GM23338 (cell line): ENCODE measurements at regions not wholly inside any gene's neighbourhood (a gene's known extent, or its start where the extent isn't known, plus 50 kb on each side); places are given as distances from the start of the nearest gene placed in this dataset.

ENCODE experiments used
- ATAC-seq: fragments of 200-7000 bp; cut with Tn5 transposase; 3 replicates; pipeline ENCODE4 v1.9.1; 2020
- DNase-seq: peaks from one replicate; pipeline ENCODE4 v3.0.0-alpha.2; 2015; ENCODE audit warnings: low spot score
- H2AFZ ChIP-seq: fragments of 200-600 bp; sonication (generic); 2 replicates; pipeline ENCODE4 v1.8.0; 2016; ENCODE audit warnings: antibody characterized with exemption, mild to moderate bottlenecking, moderate library complexity
- H3F3A ChIP-seq: fragments of 200-600 bp; sonication (generic); replicated peaks from 2 replicates; pipeline ENCODE4 v1.8.0; 2017; ENCODE audit warnings: antibody characterized with exemption, mixed run types, low read depth
- H3K27ac ChIP-seq: fragments of 200-600 bp; sonication (generic); 2 replicates; pipeline ENCODE4 v1.6.1; 2016; ENCODE audit warnings: low read depth
- H3K27me3 ChIP-seq: fragments of 200-600 bp; sonication (generic); 2 replicates; pipeline ENCODE4 v1.8.0; 2016; ENCODE audit warnings: mild to moderate bottlenecking, mixed run types, moderate library complexity; ENCODE audit not compliant: insufficient read depth
- H3K36me3 ChIP-seq: fragments of 200-600 bp; sonication (generic); 2 replicates; pipeline ENCODE4 v1.8.0; 2016; ENCODE audit warnings: mild to moderate bottlenecking; ENCODE audit not compliant: insufficient read depth
- H3K4me1 ChIP-seq: fragments of 200-600 bp; sonication (generic); 2 replicates; pipeline ENCODE4 v1.8.0; 2016; ENCODE audit warnings: mild to moderate bottlenecking, moderate library complexity; ENCODE audit not compliant: insufficient read depth
- H3K4me2 ChIP-seq: fragments of 200-600 bp; sonication (generic); 2 replicates; pipeline ENCODE4 v1.7.1; 2017; ENCODE audit warnings: mixed run types
- H3K4me3 ChIP-seq: fragments of 200-600 bp; sonication (generic); 2 replicates; pipeline ENCODE4 v1.6.1; 2016; ENCODE audit warnings: mixed run types
- H3K79me2 ChIP-seq: fragments of 200-600 bp; sonication (generic); replicated peaks from 2 replicates; pipeline ENCODE4 v1.8.0; 2017; ENCODE audit warnings: mild to moderate bottlenecking; ENCODE audit not compliant: insufficient read depth
- H3K9me2 ChIP-seq: fragments of 200-600 bp; sonication (generic); 2 replicates; pipeline ENCODE4 v1.8.0; 2017; ENCODE audit not compliant: insufficient read depth
- H4K20me1 ChIP-seq: fragments of 200-600 bp; sonication (generic); replicated peaks from 2 replicates; pipeline ENCODE4 v1.8.0; 2017; ENCODE audit warnings: mild to moderate bottlenecking; ENCODE audit not compliant: insufficient read depth
- H3K27ac Mint-ChIP-seq: 2 replicates; pipeline ENCODE4 v1.8.0; 2020; ENCODE audit warnings: inconsistent platforms, mild to moderate bottlenecking, moderate library complexity, mixed read lengths
- H3K27me3 Mint-ChIP-seq: 3 replicates; pipeline ENCODE4 v1.8.0; 2022; ENCODE audit warnings: low read depth, mild to moderate bottlenecking, moderate library complexity, mixed read lengths, inconsistent platforms; ENCODE audit not compliant: insufficient read depth, poor library complexity
- H3K36me3 Mint-ChIP-seq: 3 replicates; pipeline ENCODE4 v1.8.0; 2021; ENCODE audit warnings: low read depth, mild to moderate bottlenecking, inconsistent platforms, moderate library complexity, mixed read lengths
- H3K4me1 Mint-ChIP-seq: 3 replicates; pipeline ENCODE4 v1.8.0; 2020; ENCODE audit warnings: mild to moderate bottlenecking, inconsistent platforms, mixed read lengths
- H3K4me3 Mint-ChIP-seq: 3 replicates; pipeline ENCODE4 v1.8.0; 2021; ENCODE audit warnings: moderate library complexity, mild to moderate bottlenecking, inconsistent platforms, mixed read lengths
- H3K9me3 Mint-ChIP-seq: 3 replicates; pipeline ENCODE4 v1.8.0; 2020; ENCODE audit warnings: moderate library complexity, mild to moderate bottlenecking, inconsistent platforms, mixed read lengths
- CREB1 ChIP-seq: fragments of 250-450 bp; sonication (Bioruptor Pico); IDR thresholded peaks from 2 replicates; pipeline ENCODE4 v1.5.0; 2020; ENCODE audit warnings: low read depth, mild to moderate bottlenecking, moderate library complexity
- CTCF ChIP-seq, 2 experiments: fragments of 200-600 bp in 1 of 2; sonication (generic) in 1 of 2; conservative IDR thresholded peaks; 2 replicates each; pipeline versions ENCODE4 v1.5.1 to v1.6.1; 2016 to 2017; ENCODE audit warnings: antibody characterized with exemption in 2 of 2, low read depth in 2 of 2, mild to moderate bottlenecking in 2 of 2, moderate library complexity in 1 of 2
- ETS1 ChIP-seq: IDR thresholded peaks from 2 replicates; pipeline ENCODE4 v1.6.1; 2016; ENCODE audit warnings: antibody characterized with exemption
- NANOG ChIP-seq: IDR thresholded peaks from 2 replicates; pipeline ENCODE4 v1.6.1; 2016; ENCODE audit warnings: antibody characterized with exemption, borderline replicate concordance
- REST ChIP-seq: IDR thresholded peaks from one replicate; pipeline ENCODE4 v1.6.1; 2018; ENCODE audit warnings: antibody characterized with exemption; ENCODE audit not compliant: unreplicated experiment

- Histone ChIP-seq H3K4me1 (peaks cover 6% of the 10 kb centered on the region; the same call in 1 of the 2 replicates), H4K20me1 (no peaks in the 10 kb centered on the region), H3K4me3 (no peak overlapping the region), H3K27ac (no peak overlapping the region), H3K79me2 (no peaks in the 10 kb centered on the region), H2AFZ (no peak overlapping the region), H3K4me2 (no peak overlapping the region), H3F3A (0 out of 2 replicates have a peak, but pooled peaks cover 2% of the 10 kb centered on the region), H3K27me3 (peaks cover 13% of the 10 kb centered on the region), H3K36me3 (no peaks in the 10 kb centered on the region), H3K9me2 (no peaks in the 10 kb centered on the region; the same call in 1 of the 2 replicates)
- TF ChIP-seq REST, result no peak
- peaks cover 10% of the 10 kb centered on the region for H3K27me3 Mint-ChIP-seq
- ATAC-seq (no peak), DNase-seq (no peak)
- no peaks in the 10 kb centered on the region for H3K36me3 Mint-ChIP-seq
- H3K9me3 Mint-ChIP-seq, result no peaks in the 10 kb centered on the region
- H3K4me1 Mint-ChIP-seq, result peaks cover 7% of the 10 kb centered on the region; the same call in 2 of the 3 replicates
- H3K4me3 Mint-ChIP-seq, result no peak overlapping the region
- H3K27ac Mint-ChIP-seq, result no peak overlapping the region
Measured at GRCh38 chr18:76581261-76581660, 86.2 kb upstream of the ZNF516 start.

DNA sequence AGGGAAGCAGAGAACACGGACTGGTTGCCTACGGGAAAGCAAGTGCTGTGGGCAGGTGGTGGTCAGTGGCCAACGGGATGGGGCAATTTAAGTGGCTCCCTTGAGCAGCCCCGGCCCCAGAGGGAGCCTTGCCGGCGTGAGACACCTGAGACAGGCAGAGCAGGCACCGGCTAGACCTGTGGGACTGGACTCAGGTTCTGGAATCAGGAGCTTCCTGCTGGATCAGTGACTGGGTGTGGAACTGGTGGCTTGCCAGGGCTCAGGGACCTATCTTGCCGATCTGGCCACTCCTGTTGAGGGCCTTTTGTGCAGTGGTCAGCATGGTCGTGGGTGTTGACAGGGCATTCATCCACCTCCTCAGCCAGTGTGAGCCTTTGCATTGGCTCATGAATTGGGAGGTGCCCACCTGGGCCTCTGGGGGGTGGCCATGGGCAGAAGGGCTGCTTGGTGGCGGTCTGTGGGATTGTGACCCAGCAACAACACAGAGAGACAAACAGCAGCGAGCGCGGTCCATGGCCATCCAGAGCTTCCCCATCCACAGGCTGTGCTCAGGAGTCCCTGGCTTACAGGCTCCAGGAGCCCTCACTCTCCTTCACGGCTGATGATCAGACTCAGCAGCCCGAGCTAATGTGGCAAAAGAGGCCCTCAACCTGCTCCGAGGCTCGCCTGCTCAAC lies 85.4 kb upstream of the ZNF516 start:
- no peak for DNase-seq
- no peak overlapping the region for H2AFZ ChIP-seq
- H3K27ac Mint-ChIP-seq, result no peak overlapping the region

More for the DNA sequence above, 85.4 kb upstream of the ZNF516 start:
- H3K4me2 ChIP-seq, result no peak overlapping the region
- H3K79me2 ChIP-seq, result no peaks in the 10 kb centered on the region
- Mint-ChIP-seq H3K4me1 (peaks cover 7% of the 10 kb centered on the region; the same call in 2 of the 3 replicates), H3K36me3 (no peaks in the 10 kb centered on the region), H3K9me3 (0 out of 3 replicates have a peak, but pooled peaks cover 2% of the 10 kb centered on the region), H3K4me3 (no peak overlapping the region), H3K27me3 (peaks cover 10% of the 10 kb centered on the region)
- ATAC-seq, result no peak
- no peak overlapping the region for H3K27ac ChIP-seq
- peaks cover 6% of the 10 kb centered on the region; the same call in 1 of the 2 replicates for H3K4me1 ChIP-seq
- H3K27me3 ChIP-seq, result peaks cover 13% of the 10 kb centered on the region
- no peak overlapping the region for H3K4me3 ChIP-seq
- H4K20me1 ChIP-seq, result no peaks in the 10 kb centered on the region
- no peaks in the 10 kb centered on the region for H3K36me3 ChIP-seq
- no peaks in the 10 kb centered on the region; the same call in 1 of the 2 replicates for H3K9me2 ChIP-seq
- TF ChIP-seq CTCF (conservative IDR thresholded peaks at IDR 0.05; ENCODE audit: low read depth in 2 of 2), result no peak
- TF ChIP-seq ETS1, result no peak
- no peak for TF ChIP-seq CREB1 (CRISPR knock-in tag)
- no peak for TF ChIP-seq NANOG
- H3F3A ChIP-seq, result 0 out of 2 replicates have a peak, but pooled peaks cover 2% of the 10 kb centered on the region
